NCI-H146 treated with DMSO at 0.1 percent for 48 hours (cell line): ENCODE measurements at regions not wholly inside any gene's neighbourhood (a gene's known extent, or its start where the extent isn't known, plus 50 kb on each side); places are given as distances from the start of the nearest gene placed in this dataset.
A peak's percentile ranks its signal among the peaks of the same experiment; 100 is the strongest.
"Not testable (repeated sequence)": the region's sequence is repeated elsewhere in the genome, so short reads cannot be mapped to it uniquely, and the experiment has no call there.

ENCODE experiments used
- DNase-seq: peaks from one replicate; lab custom pipeline; 2025; ENCODE audit not compliant: unreplicated experiment; lab: John Stamatoyannopoulos, UW

GRCh38 chr13:53101883-53102282 lies 73.3 kb downstream of the OLFM4 start:
- DNase-seq: no peak

- no peak for DNase-seq
Observed at GRCh38 chr13:53104136-53104535, 75.5 kb downstream of the OLFM4 start.

- DNase-seq: no peak
Observed at GRCh38 chr13:53105477-53105876, 76.9 kb downstream of the OLFM4 start.

- no peak for DNase-seq
Observed at GRCh38 chr13:53105890-53106289, 77.3 kb downstream of the OLFM4 start.

GRCh38 chr13:53110181-53110580 lies 81.6 kb downstream of the OLFM4 start:
- DNase-seq: no peak

- DNase-seq: no peak
Observed at GRCh38 chr13:53110614-53111013, 82.0 kb downstream of the OLFM4 start.

GRCh38 chr13:53112522-53112921 lies 83.9 kb downstream of the OLFM4 start:
- peak; percentile 63 for DNase-seq

- not testable (repeated sequence) for DNase-seq
Observed at GRCh38 chr13:53117048-53117447, 88.4 kb downstream of the OLFM4 start.

- DNase-seq: no peak
Observed at GRCh38 chr13:53121131-53121773, 92.6 kb downstream of the OLFM4 start.

GRCh38 chr13:53121919-53122318 lies 93.3 kb downstream of the OLFM4 start:
- DNase-seq: no peak

- DNase-seq: no peak
Observed at GRCh38 chr13:53123536-53123935, 94.9 kb downstream of the OLFM4 start.

GRCh38 chr13:53124623-53125022 lies 96.0 kb downstream of the OLFM4 start:
- DNase-seq: no peak

- no peak for DNase-seq
Observed at GRCh38 chr13:53126841-53127245, 98.2 kb downstream of the OLFM4 start.

GRCh38 chr13:53127373-53127772 lies 98.8 kb downstream of the OLFM4 start:
- no peak for DNase-seq

- DNase-seq: no peak
Observed at GRCh38 chr13:53129864-53130393, 101.3 kb downstream of the OLFM4 start.

- no peak for DNase-seq
Observed at GRCh38 chr13:53131361-53131760, 102.7 kb downstream of the OLFM4 start.

GRCh38 chr13:53135301-53135700 lies 106.7 kb downstream of the OLFM4 start:
- no peak for DNase-seq

GRCh38 chr13:53136554-53137215 lies 108.1 kb downstream of the OLFM4 start:
- no peak for DNase-seq

- DNase-seq: no peak
Observed at GRCh38 chr13:53137779-53138178, 109.2 kb downstream of the OLFM4 start.

GRCh38 chr13:53138376-53139036 lies 109.9 kb downstream of the OLFM4 start:
- no peak for DNase-seq

GRCh38 chr13:53141336-53141735 lies 112.7 kb downstream of the OLFM4 start:
- no peak for DNase-seq

GRCh38 chr13:53142306-53142705 lies 113.7 kb downstream of the OLFM4 start:
- DNase-seq: no peak
